A549 (cell line): ENCODE measurements at regions not wholly inside any gene's neighbourhood (a gene's known extent, or its start where the extent isn't known, plus 50 kb on each side); places are given as distances from the start of the nearest gene placed in this dataset.

Experiments used
- ATAC-seq, 2 experiments: fragments of 200-7000 bp in 1 of 2; fragments of >200 bp in 1 of 2; cut with Nextera tagmentation in 1 of 2; cut with Tn5 transposase in 1 of 2; 3 replicates each; pipeline versions ENCODE4 v1.8.0 to v1.9.1; 2018 to 2020; ENCODE audit warnings: mild to moderate bottlenecking in 1 of 2, moderate library complexity in 1 of 2
- CTCF ChIA-PET: fragments of 300-600 bp; sonication (Branson Sonifier 250); formaldehyde crosslinking; extraction: SDS; loops from one replicate; lab custom pipeline; 2021; ENCODE audit warnings: antibody characterized with exemption, inconsistent platforms; lab: Yijun Ruan, JAX
- POLR2A ChIA-PET: fragments of 350-600 bp; formaldehyde crosslinking; extraction: SDS; loops from one replicate; lab custom pipeline; 2021; ENCODE audit warnings: antibody characterized with exemption, inconsistent platforms; lab: Yijun Ruan, JAX
- DNase-seq, 2 experiments: peaks; one replicate each; pipeline versions ENCODE4 v3.0.0 to v3.0.0-alpha.2; 2011 to 2016; ENCODE audit warnings: low read depth in 1 of 2, low spot score in 1 of 2
- FAIRE-seq: peaks from 2 replicates; lab custom pipeline; 2011; peaks lifted over from hg19 to GRCh38; lab: Jason Lieb, UNC
- H3K27ac ChIP-seq, 2 experiments: fragments of >200 bp; sonication (Bioruptor Twin); formaldehyde crosslinking; 3 replicates each; pipeline ENCODE4 v1.5.1; 2016 to 2017
- H3K4me1 ChIP-seq: fragments of >200 bp; sonication (Bioruptor Twin); formaldehyde crosslinking; 3 replicates; pipeline ENCODE4 v1.6.1; 2016
- H3K4me2 ChIP-seq: fragments of >200 bp; sonication (Bioruptor Twin); formaldehyde crosslinking; 3 replicates; pipeline ENCODE4 v1.6.1; 2016
- H3K4me3 ChIP-seq: fragments of >200 bp; sonication (Bioruptor Twin); formaldehyde crosslinking; 3 replicates; pipeline ENCODE4 v1.5.1; 2016
- H3K9me3 ChIP-seq: fragments of >200 bp; sonication (Bioruptor Twin); formaldehyde crosslinking; 3 replicates; pipeline ENCODE4 v1.6.1; 2016
- ATOH8 ChIP-seq: fragments of 250-450 bp; sonication (Bioruptor Pico); IDR thresholded peaks from 2 replicates; pipeline ENCODE4 v1.5.0; 2020; ENCODE audit warnings: low read depth, mild to moderate bottlenecking, moderate library complexity
- BHLHE40 ChIP-seq: IDR thresholded peaks from 2 replicates; pipeline ENCODE4 v1.6.1; 2012; ENCODE audit warnings: low read depth, low read length, inconsistent platforms
- CBX2 ChIP-seq: fragments of 200-600 bp; sonication (generic); IDR thresholded peaks from 2 replicates; pipeline ENCODE4 v1.6.1; 2016; ENCODE audit warnings: low read depth, mild to moderate bottlenecking, borderline replicate concordance
- CBX8 ChIP-seq: fragments of 200-600 bp; sonication (generic); IDR thresholded peaks from 2 replicates; pipeline ENCODE4 v1.6.1; 2016
- CEBPB ChIP-seq, 2 experiments: fragments of >200 bp in 1 of 2; sonication (Bioruptor Twin) in 1 of 2; formaldehyde crosslinking in 1 of 2; IDR thresholded peaks; 2 replicates each; pipeline ENCODE4 v1.6.1; 2012 to 2016
- E2F6 ChIP-seq: IDR thresholded peaks from 2 replicates; pipeline ENCODE4 v1.6.1; 2012; ENCODE audit warnings: low read depth, borderline replicate concordance
- ELK1 ChIP-seq: fragments of 150-350 bp; IDR thresholded peaks from 2 replicates; pipeline ENCODE4 v1.6.1; 2014; ENCODE audit warnings: low read depth, mild to moderate bottlenecking, low read length
- HES2 ChIP-seq: fragments of >200 bp; sonication (Bioruptor Twin); formaldehyde crosslinking; IDR thresholded peaks from 2 replicates; pipeline ENCODE4 v1.6.1; 2016
- JUNB ChIP-seq: fragments of >200 bp; sonication (Bioruptor Twin); formaldehyde crosslinking; IDR thresholded peaks from 2 replicates; pipeline ENCODE4 v1.6.1; 2016
- KDM5A ChIP-seq: fragments of 200-600 bp; sonication (generic); IDR thresholded peaks from 2 replicates; pipeline ENCODE4 v1.6.1; 2016; ENCODE audit warnings: antibody characterized with exemption, mild to moderate bottlenecking
- NFE2L2 ChIP-seq: fragments of 150-350 bp; conservative IDR thresholded peaks from 2 replicates; pipeline ENCODE4 v1.6.1; 2014; ENCODE audit warnings: low read length
- NPAS2 ChIP-seq: fragments of 250-450 bp; sonication (Bioruptor Pico); IDR thresholded peaks from 2 replicates; pipeline ENCODE4 v1.8.0; 2022; ENCODE audit warnings: mild to moderate bottlenecking, moderate library complexity, borderline replicate concordance
- NR3C1 ChIP-seq: fragments of >200 bp; sonication (Bioruptor Twin); formaldehyde crosslinking; IDR thresholded peaks from 3 replicates; pipeline ENCODE4 v1.6.1; 2017
- REST ChIP-seq: fragments of 200-600 bp; sonication (generic); IDR thresholded peaks from 2 replicates; pipeline ENCODE4 v1.6.1; 2016; ENCODE audit warnings: antibody characterized with exemption, mild to moderate bottlenecking, moderate library complexity
- TFCP2L1 ChIP-seq: fragments of 250-450 bp; sonication (Bioruptor Pico); IDR thresholded peaks from 2 replicates; pipeline ENCODE4 v1.5.0; 2021; ENCODE audit warnings: mild to moderate bottlenecking
- USF2 ChIP-seq: fragments of 450-650 bp; IDR thresholded peaks from 2 replicates; pipeline ENCODE4 v1.6.1; 2014; ENCODE audit warnings: antibody characterized with exemption
- ZC3H11A ChIP-seq: fragments of 450-650 bp; IDR thresholded peaks from 2 replicates; pipeline ENCODE4 v1.6.1; 2014; ENCODE audit warnings: antibody characterized with exemption, mild to moderate bottlenecking
- ZFP36 ChIP-seq: fragments of 450-650 bp; IDR thresholded peaks from 2 replicates; pipeline ENCODE4 v1.6.1; 2014; ENCODE audit warnings: borderline replicate concordance; ENCODE audit not compliant: partially characterized antibody
- ZSCAN20 ChIP-seq: fragments of 250-450 bp; sonication (Bioruptor Pico); IDR thresholded peaks from 2 replicates; pipeline ENCODE4 v1.8.0; 2022; ENCODE audit warnings: mild to moderate bottlenecking, moderate library complexity
- WGBS: methylation state at CpG from one replicate; pipeline ENCODE4 v1.1.6; 2017; ENCODE audit errors: missing lambda C conversion rate; 5-methylcytosine and 5-hydroxymethylcytosine counted together

- TF ChIP-seq REST: no peak
- no peak for TF ChIP-seq HES2
- no peak for TF ChIP-seq CEBPB (IDR thresholded peaks at IDR 0.05)
- no peak for TF ChIP-seq ZC3H11A
- TF ChIP-seq E2F6: no peak
- TF ChIP-seq NFE2L2: no peak
- TF ChIP-seq ATOH8 (CRISPR knock-in tag): no peak
- TF ChIP-seq JUNB: no peak
- no peak for TF ChIP-seq NR3C1
- TF ChIP-seq ELK1: no peak
These were observed 432.0 kb upstream of the SLIT2 start (continued) for GRCh38 chr4:19819737-19820136.

GRCh38 chr4:19809989-19810388 lies 441.7 kb upstream of the SLIT2 start:
- H3K4me2 ChIP-seq: no peak overlapping the region
- FAIRE-seq (no peak), DNase-seq (no peak), ATAC-seq (no peak)
- 0% methylated on average over 1 of the region's 1 CpG for WGBS
- no peak overlapping the region for H3K4me3 ChIP-seq
- ChIA-PET POLR2A (no interaction called here), CTCF (no interaction called here)
- no peak overlapping the region for H3K27ac ChIP-seq
- no peak for TF ChIP-seq NPAS2
- no peak for TF ChIP-seq ZSCAN20 (CRISPR knock-in tag)
- H3K9me3 ChIP-seq: no peaks in the 10 kb centered on the region
- H3K4me1 ChIP-seq: no peaks in the 10 kb centered on the region

GRCh38 chr4:19807505-19807904 lies 444.2 kb upstream of the SLIT2 start:
- FAIRE-seq: no peak
- H3K9me3 ChIP-seq: no peaks in the 10 kb centered on the region
- ATAC-seq: no peak
- no peaks in the 10 kb centered on the region for H3K4me1 ChIP-seq
- TF ChIP-seq BHLHE40 (no peak), USF2 (no peak), ZC3H11A (no peak), CBX8 (no peak), KDM5A (no peak), CBX2 (no peak), TFCP2L1 (CRISPR knock-in tag) (no peak), ZFP36 (no peak), ZSCAN20 (CRISPR knock-in tag) (no peak)
- H3K4me3 ChIP-seq: no peak overlapping the region
- H3K4me2 ChIP-seq: no peak overlapping the region
- POLR2A ChIA-PET: no interaction called here
- H3K27ac ChIP-seq: no peak overlapping the region
- 2% methylated on average over 2 of the region's 2 CpGs for WGBS
- CTCF ChIA-PET: no interaction called here
- DNase-seq: no peak
